GM19043 (cell line): ENCODE measurements at regions not wholly inside any gene's neighbourhood (a gene's known extent, or its start where the extent isn't known, plus 50 kb on each side); places are given as distances from the start of the nearest gene placed in this dataset.
"Not testable (repeated sequence)": the region's sequence is repeated elsewhere in the genome, so short reads cannot be mapped to it uniquely, and the experiment has no call there.

Source experiments
- ATAC-seq: cut with Tn5 transposase; IDR thresholded peaks from one replicate; pipeline ENCODE4 v1.9.1; 2021; ENCODE audit warnings: low read depth; ENCODE audit not compliant: unreplicated experiment

GRCh38 chr13:89968470-89968869 lies 1379.0 kb upstream of the MIR17HG start:
- no peak for ATAC-seq

GRCh38 chr13:89970353-89970709 lies 1377.2 kb upstream of the MIR17HG start:
- ATAC-seq, result no peak

- no peak for ATAC-seq
Observed at GRCh38 chr13:89977203-89977602, 1370.3 kb upstream of the MIR17HG start.

- ATAC-seq, result no peak
Observed at GRCh38 chr13:89980896-89981295, 1366.6 kb upstream of the MIR17HG start.

DNA sequence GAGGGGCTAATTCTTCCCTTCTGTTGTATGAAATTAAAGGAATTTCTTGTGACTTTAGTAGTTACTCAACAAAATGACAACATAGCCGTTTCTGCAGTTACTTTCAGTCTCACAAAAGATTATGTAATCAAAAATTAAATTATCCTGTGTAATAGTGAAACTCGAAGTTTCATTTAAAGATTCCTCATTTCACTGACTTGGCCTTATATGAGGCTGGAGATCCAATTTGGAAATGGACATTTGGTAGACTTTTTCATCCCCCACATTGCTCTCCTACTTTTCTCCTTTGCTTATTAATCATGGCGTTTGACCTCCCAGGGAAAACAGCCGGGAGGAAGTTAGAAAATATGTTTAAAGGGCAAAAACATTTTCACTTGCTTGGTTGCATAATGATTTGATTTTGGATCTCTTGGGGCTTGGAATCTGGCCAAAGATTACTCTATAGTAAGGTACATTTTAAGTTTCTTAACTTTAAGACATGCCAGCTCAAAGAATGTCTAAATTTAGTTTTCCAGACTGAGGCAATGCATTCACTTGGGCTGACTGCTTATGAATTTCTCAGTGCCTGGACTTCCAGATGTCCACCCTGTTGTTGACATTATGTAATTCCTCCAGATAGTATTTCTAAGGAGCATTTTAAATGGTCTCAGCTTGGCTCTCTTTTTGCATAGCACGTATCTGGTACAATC lies 1364.9 kb upstream of the MIR17HG start:
- ATAC-seq, result no peak

DNA sequence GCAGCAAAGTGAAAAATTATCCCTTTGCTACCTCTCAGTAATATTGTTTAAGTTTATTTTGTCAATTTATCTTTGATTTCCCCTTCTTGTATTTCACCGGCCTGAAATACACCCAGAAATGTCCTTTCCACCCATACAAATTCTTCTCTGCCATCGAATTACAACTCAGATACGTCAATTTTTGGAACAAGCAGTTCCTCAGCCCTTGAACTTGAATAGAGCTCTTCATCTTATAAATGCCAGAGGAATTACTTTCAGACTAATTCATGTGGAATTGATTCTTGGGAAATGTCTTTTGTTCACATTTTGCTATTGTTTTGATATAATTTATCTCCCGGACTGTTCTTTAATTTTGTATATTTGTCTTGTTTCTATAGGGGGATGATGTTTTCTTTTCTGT lies 1359.3 kb upstream of the MIR17HG start:
- ATAC-seq, result no peak

DNA sequence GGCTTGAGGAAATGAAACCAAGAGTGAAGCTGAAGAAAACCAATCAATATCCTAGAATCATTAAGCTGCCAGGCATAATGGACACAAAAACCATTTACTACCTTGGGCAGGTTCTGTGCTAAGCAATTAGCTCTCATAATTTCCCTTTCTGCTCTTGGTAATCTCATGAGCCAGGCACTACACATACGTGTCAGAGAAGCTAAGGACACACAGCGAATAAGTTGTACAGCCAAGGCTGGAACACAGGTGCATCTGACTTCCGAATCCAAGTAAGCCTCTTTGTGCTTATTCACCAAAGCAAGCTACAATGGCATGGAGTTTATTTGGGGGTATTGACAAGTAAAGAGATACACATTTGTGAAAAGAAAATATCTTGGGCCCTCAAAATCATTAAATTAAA lies 1343.9 kb upstream of the MIR17HG start:
- ATAC-seq, result no peak

- no peak for ATAC-seq
Observed at GRCh38 chr13:90008707-90009149, 1338.8 kb upstream of the MIR17HG start.

DNA sequence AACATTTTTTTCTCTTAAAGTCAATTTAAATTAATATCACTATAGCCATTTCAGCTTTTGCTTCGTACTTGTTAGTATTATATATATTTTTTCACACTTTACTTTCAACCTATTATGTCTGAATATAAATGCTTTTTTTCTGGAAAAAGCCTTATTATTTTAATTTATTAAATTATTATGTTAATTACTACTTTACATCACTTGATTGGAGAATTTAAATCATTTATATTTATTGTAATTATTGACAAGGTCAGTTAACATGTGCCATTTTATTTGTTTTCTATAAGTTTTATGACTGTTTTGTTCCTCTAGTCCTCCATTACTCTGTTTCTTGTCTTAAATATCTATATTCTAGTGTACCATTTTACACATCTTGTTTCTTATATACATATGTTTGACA lies 1333.4 kb upstream of the MIR17HG start:
- no peak for ATAC-seq

DNA sequence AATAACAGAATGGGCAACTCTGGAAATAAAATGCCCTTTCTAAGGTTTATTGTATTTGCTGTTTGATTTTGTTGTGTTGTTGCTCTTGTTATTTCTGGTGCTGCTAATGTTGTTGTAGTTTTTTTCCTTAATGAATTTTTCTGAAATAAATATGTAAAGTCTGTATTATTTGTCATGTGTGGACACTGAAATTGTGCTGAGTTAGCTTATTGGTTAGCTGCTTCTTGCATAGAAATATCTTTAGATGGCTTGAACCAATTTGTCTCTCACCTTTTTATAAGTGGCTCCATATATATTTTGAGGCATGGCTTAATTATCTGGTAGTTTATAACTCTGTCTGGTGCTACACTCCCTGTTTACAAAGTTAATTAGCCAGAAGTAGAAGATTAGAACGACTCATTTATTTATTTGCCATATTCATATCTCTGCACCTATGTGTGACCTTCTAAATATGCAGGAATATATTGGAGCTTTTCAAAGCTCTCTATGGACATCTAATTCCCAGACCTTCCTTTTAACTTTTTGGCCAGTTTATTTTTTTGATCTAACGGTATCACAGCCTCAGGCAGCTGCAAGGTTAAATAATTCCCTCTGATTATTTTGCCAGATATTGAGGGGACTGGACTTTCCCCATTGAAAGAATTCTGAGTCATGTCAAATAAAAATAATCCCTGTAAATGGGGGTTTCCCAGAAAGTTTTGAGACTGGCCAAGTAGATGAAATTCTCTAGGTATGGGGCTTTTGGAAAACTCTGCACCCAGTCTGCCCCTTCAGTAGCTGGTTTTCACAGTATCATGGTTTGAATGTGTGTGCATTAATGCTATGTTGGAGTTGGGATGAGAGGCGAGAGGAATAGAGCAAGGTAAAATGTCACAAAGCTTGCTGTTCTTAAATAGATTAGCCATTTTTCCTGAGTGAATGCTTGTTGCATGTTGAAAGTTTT lies 1331.7 kb upstream of the MIR17HG start:
- no peak for ATAC-seq

DNA sequence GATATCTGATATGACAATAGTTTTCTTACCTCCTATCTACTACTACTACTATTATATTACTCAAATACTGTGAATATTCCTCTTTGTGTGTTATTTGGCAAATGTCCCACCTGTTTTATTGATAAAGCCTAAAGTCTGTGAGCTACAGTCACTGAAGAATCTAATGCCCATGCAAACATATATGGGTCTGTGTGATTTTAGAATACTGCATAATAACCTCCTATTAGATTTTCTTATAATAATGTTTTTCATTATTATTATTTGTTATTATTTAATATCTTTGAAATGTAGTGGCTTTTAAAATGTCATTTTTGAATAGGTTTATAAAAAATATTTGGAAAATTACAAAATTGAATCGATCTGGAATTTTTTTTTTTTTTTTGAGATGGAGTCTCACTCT lies 1330.8 kb upstream of the MIR17HG start:
- no peak for ATAC-seq

DNA sequence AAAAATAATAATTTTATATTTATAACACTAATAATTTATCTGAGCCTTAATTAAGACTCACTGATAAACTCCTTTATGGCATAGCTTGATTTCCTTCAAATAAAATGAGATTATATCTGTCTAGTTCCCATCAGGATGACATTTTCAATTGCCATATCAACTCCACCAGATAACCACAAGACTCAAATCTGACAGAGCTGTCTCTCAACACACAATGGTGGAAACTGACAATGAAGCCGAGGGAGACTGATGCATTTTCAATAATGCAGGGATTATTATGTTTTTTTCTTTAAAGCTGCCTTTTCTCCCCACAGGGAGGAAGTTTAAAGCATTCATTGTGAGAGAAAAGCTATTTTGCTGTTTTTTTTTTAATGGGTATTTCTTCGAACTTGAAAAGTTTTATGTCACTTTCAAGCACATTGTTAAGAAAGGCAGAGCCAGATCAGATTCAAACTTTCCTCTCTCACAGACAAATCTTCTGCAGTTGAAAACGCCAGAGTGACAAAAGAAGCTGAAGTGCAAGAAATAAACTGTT lies 1326.9 kb upstream of the MIR17HG start:
- ATAC-seq, result no peak

GRCh38 chr13:90027409-90027808 lies 1320.1 kb upstream of the MIR17HG start:
- no peak for ATAC-seq

DNA sequence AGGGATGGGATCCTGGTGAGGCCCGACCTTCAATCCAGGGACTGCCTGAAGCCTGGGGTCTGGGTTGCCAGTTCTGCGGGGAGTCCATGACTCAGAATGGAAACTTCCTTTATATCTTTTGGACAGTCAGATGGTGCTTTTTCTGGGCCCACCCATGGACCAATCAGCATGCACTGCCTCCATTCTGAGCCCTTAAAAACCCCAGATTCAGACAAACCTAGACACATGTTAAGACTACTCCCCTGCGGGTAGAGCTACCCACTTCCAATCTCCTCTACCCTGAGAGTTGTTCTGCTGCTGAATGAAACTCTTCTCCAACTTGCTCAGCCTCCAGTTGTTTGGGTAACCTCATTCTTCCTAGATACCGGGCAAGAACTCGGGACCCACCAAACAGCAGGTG lies 1315.2 kb upstream of the MIR17HG start:
- ATAC-seq, result no peak

- ATAC-seq, result no peak
Observed at GRCh38 chr13:90032841-90033493, 1314.5 kb upstream of the MIR17HG start.

GRCh38 chr13:90039516-90039915 lies 1308.0 kb upstream of the MIR17HG start:
- ATAC-seq, result no peak

GRCh38 chr13:90047600-90047999 lies 1299.9 kb upstream of the MIR17HG start:
- no peak for ATAC-seq

- no peak for ATAC-seq
Observed at GRCh38 chr13:90049989-90050671, 1297.4 kb upstream of the MIR17HG start.

GRCh38 chr13:90055121-90055520 lies 1292.4 kb upstream of the MIR17HG start:
- ATAC-seq, result no peak

DNA sequence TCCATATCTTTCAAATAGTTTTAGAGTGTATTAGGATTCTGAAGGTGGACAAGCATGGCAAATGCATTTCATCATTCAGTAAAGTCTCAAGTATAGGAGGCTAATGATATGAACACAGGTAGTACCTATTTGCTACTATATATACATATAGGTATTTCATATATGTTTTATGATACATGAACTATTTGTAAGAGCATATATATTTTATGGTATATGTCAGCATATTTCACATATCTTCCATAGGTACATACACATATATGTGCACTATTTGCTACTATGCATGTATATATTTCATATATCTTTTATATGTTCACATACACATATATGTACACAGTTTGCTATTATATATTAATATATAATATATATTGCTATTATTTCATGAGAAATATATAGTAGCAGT lies 1291.7 kb upstream of the MIR17HG start:
- ATAC-seq, result no peak

DNA sequence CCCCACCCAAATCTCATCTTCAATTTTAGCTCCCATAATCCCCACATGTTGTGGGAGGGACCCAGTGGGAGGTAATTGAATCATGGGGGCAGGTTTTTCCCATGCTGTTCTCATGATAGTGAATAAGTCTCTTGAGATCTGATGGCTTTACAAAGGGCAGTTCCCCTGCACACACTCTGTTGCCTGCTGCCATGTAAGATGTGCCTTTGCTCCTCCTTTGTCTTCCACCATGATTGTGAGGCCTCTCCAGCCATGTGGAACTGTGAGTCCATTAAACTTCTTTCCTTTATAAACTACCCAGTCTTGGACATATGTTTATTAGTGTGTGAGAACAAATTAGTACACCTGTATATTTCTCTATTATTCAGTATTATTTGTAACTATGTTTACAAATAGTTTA lies 1283.3 kb upstream of the MIR17HG start:
- ATAC-seq, result not testable (repeated sequence)
